ENCODE measurements at regions not wholly inside any gene's neighbourhood (a gene's known extent, or its start where the extent isn't known, plus 50 kb on each side); places are given as distances from the start of the nearest gene placed in this dataset.
"Not testable (repeated sequence)": the region's sequence is repeated elsewhere in the genome, so short reads cannot be mapped to it uniquely, and the experiment has no call there.

GRCh38 chr12:37543966-37544668 is 772.5 kb upstream of the ALG10B start:
- no peak for DNase-seq
- Mint-ChIP-seq H3K36me3 (peaks cover 0 to 12% (median 3%) of the 10 kb centered on the region in 5 donors), H3K27me3 (no peaks in the 10 kb centered on the region), H3K4me3 (no peak overlapping the region), H3K27ac (no peak overlapping the region), H3K4me1 (no peaks in the 10 kb centered on the region), H3K9me3 (peaks cover 6 to 46% (median 22%) of the 10 kb centered on the region in 11 donors)
- intact Hi-C loops (cut with micrococcal nuclease), result no loop called here
- CTCF ChIA-PET, result no interaction called here
- Histone ChIP-seq H3K36me3 (ENCODE audit: control insufficient read depth in 2 of 3, insufficient read depth in 3 of 3, low read length in 3 of 3) (no peaks in the 10 kb centered on the region), H3K9me3 (ENCODE audit: control insufficient read depth in 2 of 3, low read length in 3 of 3) (no peaks in the 10 kb centered on the region), H3K27ac (ENCODE audit: low read depth, low read length) (no peak overlapping the region), H3K4me3 (ENCODE audit: low read length) (no peak overlapping the region), H3K27me3 (ENCODE audit: control insufficient read depth in 2 of 2, insufficient read depth in 2 of 2, low read length in 2 of 2) (no peaks in the 10 kb centered on the region), H3K4me1 (ENCODE audit: control insufficient read depth in 2 of 2, insufficient read depth in 2 of 2, low read length in 2 of 2) (no peaks in the 10 kb centered on the region)
- POLR2A ChIA-PET, result no interaction called here
- no peak for ATAC-seq

DNA sequence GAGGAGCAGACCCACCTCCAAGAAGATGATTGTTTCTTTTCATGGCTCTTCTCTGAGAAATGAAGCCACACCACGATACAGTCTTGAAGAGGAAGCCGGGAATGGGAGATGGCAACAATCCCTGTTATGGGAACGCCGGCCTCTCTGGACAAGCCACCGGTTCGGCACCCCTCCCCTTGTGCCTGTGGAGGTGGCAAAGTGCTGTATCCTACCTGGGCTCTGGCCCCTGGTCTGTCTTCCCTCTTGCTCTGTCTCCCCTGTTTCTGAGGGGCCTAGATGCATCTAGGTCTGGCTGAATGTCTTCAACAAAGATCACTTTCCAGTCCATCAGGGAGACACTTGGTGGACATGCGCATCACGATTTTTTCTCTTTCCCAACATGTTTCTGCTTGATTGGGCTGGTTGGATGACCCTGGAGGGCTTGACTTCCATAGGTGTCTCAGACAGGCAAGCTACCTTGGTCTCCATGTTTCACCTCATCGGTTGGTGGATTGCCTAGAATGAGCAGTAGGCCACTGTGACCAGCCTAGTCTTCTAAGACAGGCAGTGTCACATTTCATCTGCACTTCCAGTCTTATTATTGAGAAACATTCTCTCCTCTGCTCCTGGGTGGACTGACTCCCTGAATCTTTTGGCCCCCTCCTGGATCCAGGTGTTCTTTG is 771.8 kb upstream of the ALG10B start:
- H3K36me3 ChIP-seq (ENCODE audit: control insufficient read depth in 2 of 3, insufficient read depth in 3 of 3, low read length in 3 of 3); H3K27ac Mint-ChIP-seq; H3K4me3 ChIP-seq (ENCODE audit: low read length); H3K9me3 ChIP-seq (ENCODE audit: control insufficient read depth in 2 of 3, low read length in 3 of 3); H3K27ac ChIP-seq (ENCODE audit: low read depth, low read length); CTCF ChIA-PET; POLR2A ChIA-PET; H3K4me1 Mint-ChIP-seq; DNase-seq; intact Hi-C loops (cut with micrococcal nuclease); H3K27me3 Mint-ChIP-seq; H3K27me3 ChIP-seq (ENCODE audit: control insufficient read depth in 2 of 2, insufficient read depth in 2 of 2, low read length in 2 of 2); H3K4me1 ChIP-seq (ENCODE audit: control insufficient read depth in 2 of 2, insufficient read depth in 2 of 2, low read length in 2 of 2); ATAC-seq; H3K4me3 Mint-ChIP-seq: not testable (repeated sequence)
- H3K36me3 Mint-ChIP-seq, result peaks cover 0 to 12% (median 3%) of the 10 kb centered on the region in 5 donors
- peaks cover 6 to 46% (median 22%) of the 10 kb centered on the region in 11 donors for H3K9me3 Mint-ChIP-seq

GRCh38 chr12:37545759-37546158 is 770.8 kb upstream of the ALG10B start:
- peaks cover 11 to 51% (median 18%) of the 10 kb centered on the region in 11 donors for H3K9me3 Mint-ChIP-seq
- POLR2A ChIA-PET, result no interaction called here

DNA sequence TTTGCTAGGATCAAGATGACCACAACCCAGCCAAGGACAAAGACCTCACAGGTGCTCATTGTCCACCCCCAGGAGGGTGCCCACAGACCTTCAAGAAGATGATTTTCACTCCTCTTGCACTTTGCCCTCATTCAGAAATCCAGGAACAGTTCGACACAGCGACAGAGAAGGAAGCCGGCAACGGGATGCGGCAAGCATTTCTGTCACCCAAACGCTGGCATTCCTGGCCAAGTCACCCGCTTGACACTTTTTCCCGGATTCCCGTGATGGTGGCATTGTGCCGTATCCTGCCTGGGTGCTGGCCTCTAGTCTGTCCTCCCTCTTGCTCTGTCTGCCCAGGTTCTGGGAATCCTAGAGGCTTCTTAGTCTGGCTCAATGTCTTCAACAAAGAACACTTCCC is 770.4 kb upstream of the ALG10B start:
- intact Hi-C loops (cut with micrococcal nuclease), result no loop called here
- Mint-ChIP-seq H3K4me3 (no peak overlapping the region), H3K9me3 (peaks cover 11 to 52% (median 18%) of the 10 kb centered on the region in 11 donors), H3K27me3 (no peaks in the 10 kb centered on the region), H3K4me1 (no peaks in the 10 kb centered on the region), H3K36me3 (peaks cover 0 to 9% (median 2%) of the 10 kb centered on the region in 5 donors), H3K27ac (no peak overlapping the region)
- no peak overlapping the region for H3K27ac ChIP-seq (ENCODE audit: low read depth, low read length)
- DNase-seq, result no peak
- ATAC-seq, result no peak
- no peaks in the 10 kb centered on the region for H3K36me3 ChIP-seq (ENCODE audit: control insufficient read depth in 2 of 3, insufficient read depth in 3 of 3, low read length in 3 of 3)
- H3K27me3 ChIP-seq (ENCODE audit: control insufficient read depth in 2 of 2, insufficient read depth in 2 of 2, low read length in 2 of 2), result no peaks in the 10 kb centered on the region
- POLR2A ChIA-PET, result no interaction called here
- CTCF ChIA-PET, result no interaction called here
- no peak overlapping the region for H3K4me3 ChIP-seq (ENCODE audit: low read length)
- H3K4me1 ChIP-seq (ENCODE audit: control insufficient read depth in 2 of 2, insufficient read depth in 2 of 2, low read length in 2 of 2), result no peaks in the 10 kb centered on the region
- no peaks in the 10 kb centered on the region for H3K9me3 ChIP-seq (ENCODE audit: control insufficient read depth in 2 of 3, low read length in 3 of 3)

More at GRCh38 chr12:37545759-37546158, 770.8 kb upstream of the ALG10B start:
- intact Hi-C loops (cut with micrococcal nuclease), result no loop called here
- Mint-ChIP-seq H3K4me1 (no peaks in the 10 kb centered on the region), H3K4me3 (peak overlapping the region in 1 of 10 donors; percentile 12), H3K27me3 (no peaks in the 10 kb centered on the region), H3K27ac (no peak overlapping the region), H3K36me3 (peaks cover 0 to 9% (median 2%) of the 10 kb centered on the region in 5 donors)
- H3K27ac ChIP-seq (ENCODE audit: low read depth, low read length), result no peak overlapping the region
- no peak for DNase-seq
- no peaks in the 10 kb centered on the region for H3K9me3 ChIP-seq (ENCODE audit: control insufficient read depth in 2 of 3, low read length in 3 of 3)
- H3K27me3 ChIP-seq (ENCODE audit: control insufficient read depth in 2 of 2, insufficient read depth in 2 of 2, low read length in 2 of 2), result no peaks in the 10 kb centered on the region
- no peak for ATAC-seq
- CTCF ChIA-PET, result no interaction called here
- H3K4me1 ChIP-seq (ENCODE audit: control insufficient read depth in 2 of 2, insufficient read depth in 2 of 2, low read length in 2 of 2), result no peaks in the 10 kb centered on the region
- no peak overlapping the region for H3K4me3 ChIP-seq (ENCODE audit: low read length)
- no peaks in the 10 kb centered on the region for H3K36me3 ChIP-seq (ENCODE audit: control insufficient read depth in 2 of 3, insufficient read depth in 3 of 3, low read length in 3 of 3)

GRCh38 chr12:37546901-37547475 is 769.6 kb upstream of the ALG10B start:
- ChIA-PET CTCF (no interaction called here), POLR2A (no interaction called here)
- Mint-ChIP-seq H3K27me3 (no peaks in the 10 kb centered on the region), H3K9me3 (peaks cover 11 to 50% (median 20%) of the 10 kb centered on the region in 11 donors), H3K36me3 (peaks cover 0 to 9% (median 2%) of the 10 kb centered on the region in 5 donors), H3K27ac (no peak overlapping the region), H3K4me1 (no peaks in the 10 kb centered on the region), H3K4me3 (no peak overlapping the region)
- ATAC-seq (no peak), DNase-seq (no peak)
- no peaks in the 10 kb centered on the region for H3K4me1 ChIP-seq (ENCODE audit: control insufficient read depth in 2 of 2, insufficient read depth in 2 of 2, low read length in 2 of 2)
- no peaks in the 10 kb centered on the region for H3K27me3 ChIP-seq (ENCODE audit: control insufficient read depth in 2 of 2, insufficient read depth in 2 of 2, low read length in 2 of 2)
- no peak overlapping the region for H3K4me3 ChIP-seq (ENCODE audit: low read length)
- H3K36me3 ChIP-seq (ENCODE audit: control insufficient read depth in 2 of 3, insufficient read depth in 3 of 3, low read length in 3 of 3), result no peaks in the 10 kb centered on the region
- no peaks in the 10 kb centered on the region for H3K9me3 ChIP-seq (ENCODE audit: control insufficient read depth in 2 of 3, low read length in 3 of 3)
- H3K27ac ChIP-seq (ENCODE audit: low read depth, low read length), result no peak overlapping the region
- intact Hi-C loops (cut with micrococcal nuclease), result no loop called here

- intact Hi-C loops (cut with micrococcal nuclease), result no loop called here
- ATAC-seq, result no peak
- CTCF ChIA-PET, result no interaction called here
Measured at GRCh38 chr12:37547611-37548010, 769.0 kb upstream of the ALG10B start.

More at GRCh38 chr12:37547611-37548010, 769.0 kb upstream of the ALG10B start:
- Histone ChIP-seq H3K27me3 (ENCODE audit: control insufficient read depth in 2 of 2, insufficient read depth in 2 of 2, low read length in 2 of 2) (no peaks in the 10 kb centered on the region), H3K36me3 (ENCODE audit: control insufficient read depth in 2 of 3, insufficient read depth in 3 of 3, low read length in 3 of 3) (no peaks in the 10 kb centered on the region), H3K27ac (ENCODE audit: low read depth, low read length) (no peak overlapping the region), H3K9me3 (ENCODE audit: control insufficient read depth in 2 of 3, low read length in 3 of 3) (no peaks in the 10 kb centered on the region), H3K4me1 (ENCODE audit: control insufficient read depth in 2 of 2, insufficient read depth in 2 of 2, low read length in 2 of 2) (no peaks in the 10 kb centered on the region), H3K4me3 (ENCODE audit: low read length) (no peak overlapping the region)
- Mint-ChIP-seq H3K36me3 (peaks cover 0 to 9% (median 2%) of the 10 kb centered on the region in 5 donors), H3K9me3 (peaks cover 11 to 46% (median 19%) of the 10 kb centered on the region in 11 donors), H3K4me3 (no peak overlapping the region), H3K27ac (no peak overlapping the region), H3K27me3 (no peaks in the 10 kb centered on the region), H3K4me1 (no peaks in the 10 kb centered on the region)
- DNase-seq, result no peak
- POLR2A ChIA-PET, result no interaction called here

Measured in naive thymus-derived CD4-positive, alpha-beta T cell (primary cell).